ENCODE measurements at regions not wholly inside any gene's neighbourhood (a gene's known extent, or its start where the extent isn't known, plus 50 kb on each side); places are given as distances from the start of the nearest gene placed in this dataset.
"Not testable (repeated sequence)": the region's sequence is repeated elsewhere in the genome, so short reads cannot be mapped to it uniquely, and the experiment has no call there.

DNA sequence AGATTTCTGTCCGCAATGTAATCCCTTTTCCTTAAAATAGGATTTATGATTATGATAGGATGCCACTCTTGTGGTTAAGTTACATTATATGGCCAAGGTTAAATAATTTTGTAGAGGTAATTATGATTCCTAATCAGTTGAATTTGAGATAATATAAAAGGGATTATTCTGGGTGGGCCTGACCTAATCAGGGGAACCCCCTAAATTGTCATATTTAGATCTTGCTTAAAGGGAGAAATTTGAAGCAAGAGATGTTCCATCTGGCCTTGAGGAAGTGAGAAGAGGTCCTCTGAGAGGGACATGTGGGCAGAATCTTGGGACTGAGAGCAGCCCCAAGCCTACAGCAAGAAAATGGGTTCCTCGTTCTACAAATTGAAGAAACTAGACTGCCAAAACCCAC lies 1550.1 kb upstream of the TENM4 start:
- no peak for DNase-seq

DNA sequence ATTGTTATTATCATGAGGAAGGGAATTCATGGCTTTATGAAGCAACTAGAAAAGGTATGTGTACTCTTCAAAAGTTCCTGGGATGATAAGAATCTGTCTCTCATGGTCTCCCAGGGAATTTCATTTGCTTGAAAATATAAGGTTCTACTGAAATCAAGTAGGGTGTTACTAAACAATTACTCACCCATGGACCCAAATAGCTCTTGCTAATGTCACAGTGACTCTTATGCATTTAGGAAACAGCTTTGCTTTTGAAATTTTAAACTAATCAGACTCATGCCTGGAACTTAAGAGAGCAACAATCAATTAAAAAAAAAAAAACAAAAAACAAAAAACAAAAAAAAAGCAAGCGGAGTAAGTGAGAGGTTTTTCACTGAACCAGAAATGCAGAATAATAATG lies 1546.3 kb upstream of the TENM4 start:
- DNase-seq: no peak

GRCh38 chr11:80986421-80987074 lies 1545.7 kb upstream of the TENM4 start:
- no peak for DNase-seq

- no peak for DNase-seq
Measured at GRCh38 chr11:80980227-80980626, 1539.4 kb upstream of the TENM4 start.

- no peak for DNase-seq
Measured at GRCh38 chr11:80973786-80974185, 1533.0 kb upstream of the TENM4 start.

- DNase-seq: no peak
Measured at GRCh38 chr11:80970037-80970436, 1529.2 kb upstream of the TENM4 start.

DNA sequence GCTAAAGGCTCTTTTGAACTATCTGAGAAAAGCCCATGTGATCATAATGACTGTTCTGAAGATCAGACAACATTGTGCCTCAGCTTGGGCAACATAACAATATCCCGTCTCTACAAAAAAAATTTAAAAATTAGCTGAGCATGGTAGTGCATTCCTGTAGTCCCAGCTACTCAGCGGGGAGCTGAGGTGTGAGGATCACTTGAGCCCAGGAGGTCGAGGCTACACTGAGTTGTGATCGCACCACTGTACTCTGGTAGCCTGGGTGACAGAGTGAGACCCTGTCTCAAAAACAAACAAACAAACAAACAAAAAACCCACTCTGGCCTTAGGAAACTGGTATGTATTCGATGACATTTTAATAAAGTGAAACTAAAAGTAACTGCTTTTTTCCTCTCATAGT lies 1526.8 kb upstream of the TENM4 start:
- DNase-seq: no peak

DNA sequence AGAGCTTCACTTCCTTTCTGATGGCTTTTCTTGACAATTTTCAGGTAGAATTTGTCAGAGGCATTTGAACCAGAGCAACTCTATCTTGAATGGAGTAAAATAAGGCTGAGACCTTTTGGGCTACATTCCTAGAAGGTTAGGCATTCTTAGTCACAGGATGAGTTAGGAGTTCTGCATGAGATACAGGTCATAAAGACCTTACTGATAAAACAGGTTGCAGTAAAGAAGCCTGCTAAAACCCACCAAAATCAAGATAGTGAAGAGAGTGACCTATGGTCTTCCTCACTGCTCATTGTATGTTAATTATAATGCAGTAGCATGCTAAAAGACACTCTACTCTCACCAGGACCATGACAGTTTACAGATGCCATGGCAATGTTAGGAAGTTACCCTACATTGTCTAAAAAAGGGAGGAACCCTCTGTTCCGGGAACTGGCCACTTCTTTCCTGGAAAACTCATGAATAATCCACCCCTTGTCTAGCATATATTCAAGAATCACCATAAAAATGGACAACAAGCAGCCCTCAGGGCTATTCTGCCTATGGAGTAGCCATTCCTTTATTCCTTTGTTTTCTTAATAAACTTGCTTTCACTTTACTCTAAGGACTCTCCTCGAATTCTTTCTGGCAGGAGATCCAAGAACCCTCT lies 1519.7 kb upstream of the TENM4 start:
- no peak for DNase-seq

- no peak for DNase-seq
Measured at GRCh38 chr11:80959751-80960150, 1518.9 kb upstream of the TENM4 start.

DNA sequence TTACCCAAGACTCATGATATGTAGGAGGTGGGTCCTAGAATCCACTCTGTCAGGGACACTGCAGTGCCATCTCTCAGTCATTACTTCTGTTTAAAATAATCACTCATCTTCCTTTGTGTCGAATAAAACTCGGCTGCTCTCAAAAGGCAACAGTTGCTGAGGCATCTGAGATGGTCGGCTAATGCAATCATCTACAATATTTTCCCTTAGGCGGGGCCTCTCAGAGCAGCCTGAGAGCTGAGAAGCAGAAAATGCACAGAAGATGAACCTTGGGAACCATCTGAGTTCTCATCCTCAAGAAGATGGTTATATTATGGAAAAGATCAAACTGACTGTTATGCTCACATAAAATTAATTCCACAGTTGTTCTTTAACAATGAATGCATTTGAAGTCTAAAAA lies 1518.2 kb upstream of the TENM4 start:
- DNase-seq: no peak

DNA sequence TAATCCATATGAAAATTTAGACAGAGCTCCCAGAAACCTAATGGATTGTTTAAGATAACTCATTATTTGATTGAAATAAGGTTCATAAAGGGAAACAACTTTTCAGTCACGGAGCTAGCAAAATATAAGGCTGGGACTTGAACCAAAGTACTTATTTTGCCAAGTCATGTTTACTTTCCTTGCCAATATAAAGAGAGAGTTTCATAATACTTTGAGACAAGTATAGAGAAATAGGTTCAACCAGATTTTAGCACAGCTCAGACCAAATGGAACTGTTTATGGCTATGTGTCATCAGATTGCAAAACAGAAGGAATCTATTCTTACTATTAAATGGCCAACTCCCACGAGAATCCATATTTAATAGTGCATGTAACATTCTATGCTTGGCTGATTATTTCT lies 1517.5 kb upstream of the TENM4 start:
- DNase-seq: no peak

GRCh38 chr11:80955588-80955987 lies 1514.8 kb upstream of the TENM4 start:
- DNase-seq: no peak

- no peak for DNase-seq
Measured at GRCh38 chr11:80948781-80949180, 1508.0 kb upstream of the TENM4 start.

GRCh38 chr11:80944758-80945157 lies 1503.9 kb upstream of the TENM4 start:
- DNase-seq: no peak

GRCh38 chr11:80943226-80943625 lies 1502.4 kb upstream of the TENM4 start:
- DNase-seq: no peak

DNA sequence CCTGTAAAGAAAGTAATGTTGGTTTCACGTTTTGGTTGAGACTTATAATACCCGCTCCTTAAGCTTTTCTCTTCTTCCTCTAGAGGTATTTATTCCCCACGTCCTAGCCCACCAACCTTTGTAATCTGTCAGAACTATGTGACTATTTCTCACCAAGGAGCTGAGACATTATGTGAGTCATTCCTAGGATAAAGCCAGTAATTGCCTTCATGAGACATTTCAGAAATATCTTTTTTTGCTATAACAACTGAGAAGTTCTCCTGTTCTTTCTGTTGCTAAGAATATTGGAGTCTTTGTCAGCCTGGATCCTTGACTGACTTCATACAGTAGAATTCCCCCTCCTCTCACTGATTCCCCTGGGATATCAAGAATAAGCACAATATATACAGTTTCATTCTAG lies 1497.0 kb upstream of the TENM4 start:
- DNase-seq: no peak

DNA sequence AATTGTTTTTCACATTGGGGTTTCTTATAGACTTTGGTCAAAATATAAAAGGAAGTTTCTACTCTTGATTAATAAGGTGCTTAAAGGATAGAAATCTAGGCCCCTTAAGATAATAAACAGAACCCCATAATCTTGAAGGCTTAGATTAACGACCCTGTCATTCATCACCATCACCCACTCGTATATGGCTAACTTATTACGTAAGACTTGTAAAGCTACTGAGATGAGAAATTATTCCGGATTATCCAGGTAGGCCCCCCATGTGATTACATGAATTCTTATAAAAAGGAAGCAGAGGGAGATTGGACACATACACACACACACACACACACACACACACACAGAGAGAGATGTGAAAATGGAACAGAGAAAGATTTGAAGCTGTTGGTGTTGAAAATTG lies 1489.2 kb upstream of the TENM4 start:
- DNase-seq: no peak

DNA sequence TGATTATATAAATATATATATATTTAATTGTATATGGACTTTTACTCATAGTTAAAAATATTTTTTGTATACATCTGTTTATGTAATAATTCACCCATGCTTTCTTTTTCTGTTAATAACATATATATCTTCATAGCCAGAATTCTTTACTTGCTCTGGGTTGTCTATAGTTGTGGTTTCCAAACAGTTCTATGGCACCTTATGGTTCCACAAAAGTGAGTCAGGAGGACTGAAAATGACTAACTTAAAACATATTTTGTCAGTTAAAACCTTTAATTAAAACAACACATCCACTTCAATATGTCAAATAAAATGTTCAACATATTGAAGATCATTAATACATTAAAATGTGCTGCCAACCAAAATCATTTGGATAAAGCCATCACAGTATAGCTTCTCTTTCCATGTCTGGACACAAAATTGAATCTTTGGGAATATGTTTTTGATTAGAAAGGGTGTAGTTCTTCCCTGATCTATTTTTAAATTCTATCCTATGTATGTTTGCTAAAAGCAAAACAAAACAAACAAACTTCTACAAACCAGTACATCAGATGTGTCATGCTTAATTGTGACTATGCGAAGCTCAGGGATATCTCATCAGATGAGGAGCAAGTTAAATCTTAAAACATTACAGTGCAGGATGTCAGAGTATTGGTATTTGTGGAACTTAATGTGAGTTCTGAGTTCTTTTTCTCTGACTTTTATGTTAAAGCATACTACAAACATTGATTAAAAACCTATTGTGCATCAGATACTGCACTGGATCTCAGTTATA lies 1488.4 kb upstream of the TENM4 start:
- no peak for DNase-seq

- no peak for DNase-seq
Measured at GRCh38 chr11:80925321-80925720, 1484.5 kb upstream of the TENM4 start.

GRCh38 chr11:80921310-80921709 lies 1480.5 kb upstream of the TENM4 start:
- DNase-seq: not testable (repeated sequence)

DNA sequence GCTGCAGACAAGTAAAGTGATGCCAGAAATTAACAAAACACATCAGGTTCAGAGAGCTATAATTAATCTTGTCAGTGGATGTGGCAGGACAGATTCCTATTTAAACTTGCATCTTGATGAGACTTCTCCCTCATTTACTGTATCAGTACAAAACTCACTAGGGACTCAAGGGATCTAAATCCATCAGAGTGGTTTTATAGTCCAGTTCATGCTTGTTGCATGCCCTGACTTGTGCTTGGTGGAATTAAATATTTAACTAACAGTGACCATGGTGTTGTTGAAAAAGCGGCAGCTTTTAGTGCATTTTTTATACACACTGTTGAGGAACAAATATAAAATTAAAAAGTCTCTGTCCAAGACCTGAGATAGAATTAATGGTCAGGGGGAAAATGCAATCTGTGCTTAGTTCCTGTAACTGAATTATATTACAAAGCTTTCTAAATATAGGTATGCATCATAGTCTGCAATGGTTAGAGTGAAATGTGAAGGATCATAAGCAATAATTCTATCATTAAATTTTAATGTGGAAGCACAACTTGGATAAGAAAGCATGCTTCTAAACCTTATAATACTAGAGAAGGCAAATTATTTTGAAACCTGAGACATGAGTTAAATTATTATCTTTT lies 1475.5 kb upstream of the TENM4 start:
- DNase-seq: no peak

GRCh38 chr11:80914311-80914710 lies 1473.5 kb upstream of the TENM4 start:
- no peak for DNase-seq

GRCh38 chr11:80911666-80912065 lies 1470.8 kb upstream of the TENM4 start:
- DNase-seq: no peak

DNA sequence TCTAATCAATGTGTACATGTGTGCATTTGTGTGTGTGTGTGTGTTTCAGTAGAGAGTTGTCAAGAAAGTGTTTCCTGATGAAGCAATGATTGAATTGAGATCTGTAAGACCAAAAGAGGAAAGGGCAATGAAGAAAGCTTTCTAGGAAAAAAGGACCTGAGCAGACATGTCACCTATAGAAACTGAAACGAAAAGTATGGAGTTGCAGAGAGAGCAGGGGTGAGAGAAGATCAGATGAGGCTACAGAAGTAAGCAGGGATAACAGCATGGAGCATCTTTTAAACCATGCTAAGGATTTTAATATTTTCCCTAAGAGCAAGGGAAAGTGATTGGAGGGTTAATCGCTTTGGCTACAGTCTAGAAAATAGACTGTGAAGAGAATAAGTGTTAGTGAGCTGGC lies 1459.4 kb upstream of the TENM4 start:
- DNase-seq: no peak

All from activated CD4-positive, alpha-beta T cell treated with anti-CD3 and anti-CD28 coated beads, Interleukin-2, amount 50 U/mL, for 1 hour (primary cell).